Memory B cell (primary cell): ENCODE measurements at regions not wholly inside any gene's neighbourhood (a gene's known extent, or its start where the extent isn't known, plus 50 kb on each side); places are given as distances from the start of the nearest gene placed in this dataset.
"Not testable (repeated sequence)": the region's sequence is repeated elsewhere in the genome, so short reads cannot be mapped to it uniquely, and the experiment has no call there.

Source experiments
- ATAC-seq: fragments of 150-1000 bp; cut with Tn5 transposase; 2 replicates; pipeline ENCODE4 v1.10.0; 2021; ENCODE audit warnings: low read depth, mild to moderate bottlenecking, moderate library complexity
- DNase-seq, 2 donors: peaks; one replicate each; pipeline ENCODE4 v3.0.0; 2022; ENCODE audit warnings: low spot score in 2 of 2
- H3K27ac Mint-ChIP-seq: one replicate; pipeline ENCODE4 v1.8.0; 2022; ENCODE audit warnings: mild to moderate bottlenecking, moderate library complexity, mixed read lengths
- H3K27me3 Mint-ChIP-seq: one replicate; pipeline ENCODE4 v1.8.0; 2022; ENCODE audit warnings: mixed read lengths
- H3K36me3 Mint-ChIP-seq: one replicate; pipeline ENCODE4 v1.8.0; 2022; ENCODE audit warnings: mild to moderate bottlenecking, mixed read lengths
- H3K4me1 Mint-ChIP-seq: one replicate; pipeline ENCODE4 v1.8.0; 2022; ENCODE audit warnings: mixed read lengths
- H3K4me3 Mint-ChIP-seq: one replicate; pipeline ENCODE4 v1.8.0; 2022; ENCODE audit warnings: mild to moderate bottlenecking, moderate library complexity, mixed read lengths
- H3K9me3 Mint-ChIP-seq: one replicate; pipeline ENCODE4 v1.8.0; 2022; ENCODE audit warnings: mixed read lengths

GRCh38 chr15:79635897-79636561 is 203.9 kb downstream of the MINAR1 start:
- Mint-ChIP-seq H3K9me3 (peaks cover 6% of the 10 kb centered on the region), H3K27me3 (peaks cover 16% of the 10 kb centered on the region), H3K4me3 (no peak overlapping the region), H3K27ac (no peak overlapping the region), H3K4me1 (no peaks in the 10 kb centered on the region), H3K36me3 (no peaks in the 10 kb centered on the region)
- DNase-seq (no peak), ATAC-seq (no peak)

GRCh38 chr15:79640206-79640605 is 208.1 kb downstream of the MINAR1 start:
- ATAC-seq: no peak

GRCh38 chr15:79641841-79642240 is 209.7 kb downstream of the MINAR1 start:
- DNase-seq (no peak), ATAC-seq (no peak)

More at GRCh38 chr15:79640206-79640605, 208.1 kb downstream of the MINAR1 start:
- H3K4me3 Mint-ChIP-seq: no peak overlapping the region
- peaks cover 5% of the 10 kb centered on the region for H3K9me3 Mint-ChIP-seq
- no peak for DNase-seq
- no peaks in the 10 kb centered on the region for H3K36me3 Mint-ChIP-seq
- H3K27ac Mint-ChIP-seq: no peak overlapping the region
- no peaks in the 10 kb centered on the region for H3K4me1 Mint-ChIP-seq
- peaks cover 13% of the 10 kb centered on the region for H3K27me3 Mint-ChIP-seq

GRCh38 chr15:79643393-79643792 is 211.3 kb downstream of the MINAR1 start:
- no peaks in the 10 kb centered on the region for H3K4me1 Mint-ChIP-seq
- H3K27me3 Mint-ChIP-seq: peaks cover 10% of the 10 kb centered on the region
- peaks cover 8% of the 10 kb centered on the region for H3K9me3 Mint-ChIP-seq
- H3K4me3 Mint-ChIP-seq: no peak overlapping the region
- ATAC-seq (no peak), DNase-seq (no peak)
- H3K36me3 Mint-ChIP-seq: no peaks in the 10 kb centered on the region
- no peak overlapping the region for H3K27ac Mint-ChIP-seq

More at GRCh38 chr15:79641841-79642240, 209.7 kb downstream of the MINAR1 start:
- no peak overlapping the region for H3K27ac Mint-ChIP-seq
- H3K27me3 Mint-ChIP-seq: peaks cover 13% of the 10 kb centered on the region
- no peaks in the 10 kb centered on the region for H3K4me1 Mint-ChIP-seq
- no peaks in the 10 kb centered on the region for H3K36me3 Mint-ChIP-seq
- no peak overlapping the region for H3K4me3 Mint-ChIP-seq
- peaks cover 8% of the 10 kb centered on the region for H3K9me3 Mint-ChIP-seq

- Mint-ChIP-seq H3K9me3 (peaks cover 8% of the 10 kb centered on the region), H3K27me3 (peaks cover 10% of the 10 kb centered on the region), H3K4me3 (no peak overlapping the region), H3K4me1 (no peaks in the 10 kb centered on the region), H3K36me3 (no peaks in the 10 kb centered on the region), H3K27ac (no peak overlapping the region)
- ATAC-seq (no peak), DNase-seq (no peak)
Observed at GRCh38 chr15:79644091-79644490, 212.0 kb downstream of the MINAR1 start.

GRCh38 chr15:79652972-79653371 is 220.8 kb downstream of the MINAR1 start:
- H3K27me3 Mint-ChIP-seq: peaks cover 16% of the 10 kb centered on the region
- H3K9me3 Mint-ChIP-seq, H3K36me3 Mint-ChIP-seq, H3K27ac Mint-ChIP-seq, H3K4me1 Mint-ChIP-seq, ATAC-seq, DNase-seq, H3K4me3 Mint-ChIP-seq: not testable (repeated sequence)

- no peak for DNase-seq
- Mint-ChIP-seq H3K27ac (no peak overlapping the region), H3K4me1 (no peaks in the 10 kb centered on the region), H3K27me3 (peaks cover 17% of the 10 kb centered on the region), H3K36me3 (no peaks in the 10 kb centered on the region), H3K9me3 (no peaks in the 10 kb centered on the region), H3K4me3 (no peak overlapping the region)
- ATAC-seq: no peak
Observed at GRCh38 chr15:79653533-79653932, 221.4 kb downstream of the MINAR1 start.

GRCh38 chr15:79656151-79657000 is 224.2 kb downstream of the MINAR1 start:
- peaks cover 17% of the 10 kb centered on the region for H3K27me3 Mint-ChIP-seq
- no peaks in the 10 kb centered on the region for H3K9me3 Mint-ChIP-seq
- no peak for DNase-seq
- no peak overlapping the region for H3K27ac Mint-ChIP-seq
- ATAC-seq: no peak
- H3K36me3 Mint-ChIP-seq: no peaks in the 10 kb centered on the region
- no peaks in the 10 kb centered on the region for H3K4me1 Mint-ChIP-seq
- H3K4me3 Mint-ChIP-seq: no peak overlapping the region

- ATAC-seq (no peak), DNase-seq (no peak)
- Mint-ChIP-seq H3K36me3 (no peaks in the 10 kb centered on the region), H3K27ac (no peak overlapping the region), H3K4me1 (no peaks in the 10 kb centered on the region), H3K4me3 (no peak overlapping the region), H3K9me3 (no peaks in the 10 kb centered on the region), H3K27me3 (peaks cover 23% of the 10 kb centered on the region)
Observed at GRCh38 chr15:79657722-79658121, 225.6 kb downstream of the MINAR1 start.

- peaks cover 24% of the 10 kb centered on the region for H3K27me3 Mint-ChIP-seq
- H3K4me1 Mint-ChIP-seq: no peaks in the 10 kb centered on the region
- no peak for ATAC-seq
- H3K27ac Mint-ChIP-seq: no peak overlapping the region
- no peak for DNase-seq
- no peak overlapping the region for H3K4me3 Mint-ChIP-seq
- no peaks in the 10 kb centered on the region for H3K36me3 Mint-ChIP-seq
- no peaks in the 10 kb centered on the region for H3K9me3 Mint-ChIP-seq
Observed at GRCh38 chr15:79659691-79660090, 227.6 kb downstream of the MINAR1 start.

GRCh38 chr15:79661411-79661810 is 229.3 kb downstream of the MINAR1 start:
- H3K4me1 Mint-ChIP-seq: no peaks in the 10 kb centered on the region
- no peak overlapping the region for H3K27ac Mint-ChIP-seq
- peaks cover 16% of the 10 kb centered on the region for H3K27me3 Mint-ChIP-seq
- no peaks in the 10 kb centered on the region for H3K9me3 Mint-ChIP-seq
- DNase-seq (no peak), ATAC-seq (no peak)
- no peak overlapping the region for H3K4me3 Mint-ChIP-seq
- no peaks in the 10 kb centered on the region for H3K36me3 Mint-ChIP-seq

GRCh38 chr15:79673416-79674123 is 223.2 kb downstream of the MTHFS start:
- no peaks in the 10 kb centered on the region for H3K9me3 Mint-ChIP-seq
- ATAC-seq: peak; percentile 53
- no peaks in the 10 kb centered on the region for H3K4me1 Mint-ChIP-seq
- no peak overlapping the region for H3K27ac Mint-ChIP-seq
- no peak for DNase-seq
- H3K4me3 Mint-ChIP-seq: no peak overlapping the region
- H3K36me3 Mint-ChIP-seq: no peaks in the 10 kb centered on the region
- H3K27me3 Mint-ChIP-seq: peaks cover 4% of the 10 kb centered on the region

GRCh38 chr15:79674124-79674465 is 222.7 kb downstream of the MTHFS start:
- no peak overlapping the region for H3K27ac Mint-ChIP-seq
- no peak for DNase-seq
- no peaks in the 10 kb centered on the region for H3K4me1 Mint-ChIP-seq
- H3K27me3 Mint-ChIP-seq: peaks cover 4% of the 10 kb centered on the region
- no peaks in the 10 kb centered on the region for H3K36me3 Mint-ChIP-seq
- ATAC-seq: no peak
- H3K9me3 Mint-ChIP-seq: no peaks in the 10 kb centered on the region
- no peak overlapping the region for H3K4me3 Mint-ChIP-seq

- peaks cover 7% of the 10 kb centered on the region for H3K27me3 Mint-ChIP-seq
- H3K9me3 Mint-ChIP-seq: peaks cover 3% of the 10 kb centered on the region
- ATAC-seq (no peak), DNase-seq (no peak)
- H3K27ac Mint-ChIP-seq: no peak overlapping the region
- no peak overlapping the region for H3K4me3 Mint-ChIP-seq
- no peaks in the 10 kb centered on the region for H3K36me3 Mint-ChIP-seq
- H3K4me1 Mint-ChIP-seq: no peaks in the 10 kb centered on the region
Observed at GRCh38 chr15:79675982-79676381, 220.8 kb downstream of the MTHFS start.
